Lower lobe of right lung (tissue), 2 donors: ENCODE measurements at regions not wholly inside any gene's neighbourhood (a gene's known extent, or its start where the extent isn't known, plus 50 kb on each side); places are given as distances from the start of the nearest gene placed in this dataset.

Experiments used
- ATAC-seq, 2 donors: fragments of 200-7000 bp; cut with Tn5 transposase; one replicate each; pipeline ENCODE4 v1.9.1; 2020 to 2022; ENCODE audit warnings: mild to moderate bottlenecking in 2 of 2, moderate library complexity in 2 of 2
- DNase-seq: peaks from one replicate; pipeline ENCODE4 v3.0.0-alpha.2; 2020
- H3K27ac ChIP-seq: fragments of 200-600 bp; one replicate; pipeline ENCODE4 v1.8.0; 2022
- H3K27me3 ChIP-seq: fragments of 200-600 bp; one replicate; pipeline ENCODE4 v1.8.0; 2022; ENCODE audit warnings: low read depth
- H3K36me3 ChIP-seq: fragments of 200-600 bp; one replicate; pipeline ENCODE4 v1.8.0; 2022; ENCODE audit warnings: mild to moderate bottlenecking
- H3K4me1 ChIP-seq: fragments of 200-600 bp; one replicate; pipeline ENCODE4 v1.8.0; 2022
- H3K4me3 ChIP-seq: fragments of 200-600 bp; one replicate; pipeline ENCODE4 v1.8.0; 2022; ENCODE audit warnings: mild to moderate bottlenecking
- H3K9me3 ChIP-seq: fragments of 200-600 bp; one replicate; pipeline ENCODE4 v1.8.0; 2022
- intact Hi-C: fragments of 100-400 bp; cut with DNase I; formaldehyde crosslinking; loops from one replicate; pipeline ENCODE4 v1.11.0; 2022
- TF ChIP-seq, protein P1 (sequence below): fragments of 200-600 bp; IDR thresholded peaks from one replicate; pipeline ENCODE4 v1.8.0; 2022; ENCODE audit warnings: antibody characterized with exemption, mild to moderate bottlenecking
- donor health status: DM: no; HTN: yes; CAD: no; lungs with severe emphysema.

- intact Hi-C loops: no loop called here
- Histone ChIP-seq H3K9me3 (no peaks in the 10 kb centered on the region), H3K36me3 (no peaks in the 10 kb centered on the region), H3K4me3 (no peak overlapping the region), H3K4me1 (no peaks in the 10 kb centered on the region), H3K27me3 (no peaks in the 10 kb centered on the region), H3K27ac (no peak overlapping the region)
- DNase-seq: no peak
- no peak for ATAC-seq
- TF ChIP-seq, protein P1, sequence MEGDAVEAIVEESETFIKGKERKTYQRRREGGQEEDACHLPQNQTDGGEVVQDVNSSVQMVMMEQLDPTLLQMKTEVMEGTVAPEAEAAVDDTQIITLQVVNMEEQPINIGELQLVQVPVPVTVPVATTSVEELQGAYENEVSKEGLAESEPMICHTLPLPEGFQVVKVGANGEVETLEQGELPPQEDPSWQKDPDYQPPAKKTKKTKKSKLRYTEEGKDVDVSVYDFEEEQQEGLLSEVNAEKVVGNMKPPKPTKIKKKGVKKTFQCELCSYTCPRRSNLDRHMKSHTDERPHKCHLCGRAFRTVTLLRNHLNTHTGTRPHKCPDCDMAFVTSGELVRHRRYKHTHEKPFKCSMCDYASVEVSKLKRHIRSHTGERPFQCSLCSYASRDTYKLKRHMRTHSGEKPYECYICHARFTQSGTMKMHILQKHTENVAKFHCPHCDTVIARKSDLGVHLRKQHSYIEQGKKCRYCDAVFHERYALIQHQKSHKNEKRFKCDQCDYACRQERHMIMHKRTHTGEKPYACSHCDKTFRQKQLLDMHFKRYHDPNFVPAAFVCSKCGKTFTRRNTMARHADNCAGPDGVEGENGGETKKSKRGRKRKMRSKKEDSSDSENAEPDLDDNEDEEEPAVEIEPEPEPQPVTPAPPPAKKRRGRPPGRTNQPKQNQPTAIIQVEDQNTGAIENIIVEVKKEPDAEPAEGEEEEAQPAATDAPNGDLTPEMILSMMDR: no peak
These were observed 84.1 kb upstream of the MAGEA4 start for GRCh38 chrX:151828439-151829080.

DNA sequence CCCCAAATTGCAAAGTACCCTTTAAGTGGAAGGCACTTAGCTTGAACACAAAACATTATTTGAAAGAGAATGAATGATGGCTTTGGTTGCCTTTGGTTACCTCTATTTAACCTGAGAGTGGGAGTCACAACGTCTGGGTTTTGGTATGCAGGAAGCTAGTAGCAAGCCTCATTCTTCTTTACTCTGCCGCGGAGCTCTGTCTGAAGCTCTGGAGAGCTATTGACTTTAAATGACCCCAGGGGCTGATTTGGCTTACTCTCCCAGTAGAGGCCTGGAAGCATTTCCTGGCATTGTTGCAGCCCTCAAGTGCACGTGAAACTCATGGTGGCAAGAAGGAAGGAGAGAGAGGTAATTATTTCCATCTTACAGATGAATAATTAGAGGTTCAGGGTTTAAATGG, 81.8 kb upstream of the MAGEA4 start:
- Histone ChIP-seq H3K4me1 (no peaks in the 10 kb centered on the region), H3K9me3 (no peaks in the 10 kb centered on the region), H3K4me3 (no peak overlapping the region), H3K36me3 (no peaks in the 10 kb centered on the region), H3K27me3 (no peaks in the 10 kb centered on the region), H3K27ac (no peak overlapping the region)
- peak; percentile 41 for DNase-seq
- TF ChIP-seq, protein P1: no peak
- peak; percentile 68 to 77 for ATAC-seq
- intact Hi-C loops: no loop called here

GRCh38 chrX:151852294-151852693, 60.4 kb upstream of the MAGEA4 start:
- ATAC-seq (no peak), DNase-seq (no peak)
- no peaks in the 10 kb centered on the region for H3K36me3 ChIP-seq
- no peaks in the 10 kb centered on the region for H3K4me1 ChIP-seq
- no peak overlapping the region for H3K4me3 ChIP-seq
- intact Hi-C loops: no loop called here
- no peaks in the 10 kb centered on the region for H3K9me3 ChIP-seq
- H3K27me3 ChIP-seq: no peaks in the 10 kb centered on the region
- no peak overlapping the region for H3K27ac ChIP-seq
- TF ChIP-seq, protein P1: no peak

DNA sequence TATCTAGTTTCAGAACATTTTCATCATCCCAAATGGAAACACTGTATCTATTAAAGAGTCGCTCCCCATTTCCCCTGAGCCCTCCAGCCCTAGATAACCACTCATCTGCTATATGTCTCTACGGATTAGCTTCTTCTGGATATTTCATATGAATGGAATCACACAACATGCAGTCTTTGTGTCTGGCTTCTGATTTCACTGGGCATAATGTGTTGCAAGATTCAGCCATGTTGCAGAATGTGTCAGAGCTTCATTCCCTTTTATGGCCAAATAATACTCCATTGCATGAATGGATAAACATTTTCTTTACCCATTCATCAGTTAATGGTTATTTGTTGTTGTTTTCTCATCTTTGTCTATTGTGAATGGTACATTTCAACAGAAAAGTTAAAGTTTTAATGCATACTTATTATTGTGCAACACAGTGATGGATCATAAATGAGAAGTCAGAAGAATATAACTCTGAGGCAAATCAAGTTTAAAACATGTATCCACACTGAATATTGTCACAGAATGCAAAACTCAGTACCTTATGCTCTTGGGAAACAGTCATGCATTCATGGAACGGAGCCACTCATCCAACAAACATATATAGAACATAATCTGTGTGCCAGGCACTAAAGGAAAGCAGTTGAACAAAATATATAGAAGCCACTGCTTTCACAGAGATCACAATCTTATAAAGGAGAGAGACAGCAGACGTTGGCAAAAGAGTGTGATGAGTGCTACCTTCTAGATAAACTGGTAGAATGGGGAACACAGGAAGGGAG, 57.8 kb upstream of the MAGEA4 start:
- TF ChIP-seq, protein P1: no peak
- ATAC-seq: no peak
- Histone ChIP-seq H3K36me3 (no peaks in the 10 kb centered on the region), H3K4me1 (no peaks in the 10 kb centered on the region), H3K4me3 (no peak overlapping the region), H3K9me3 (no peaks in the 10 kb centered on the region), H3K27ac (no peak overlapping the region), H3K27me3 (no peaks in the 10 kb centered on the region)
- DNase-seq: no peak
- intact Hi-C loops: no loop called here

DNA sequence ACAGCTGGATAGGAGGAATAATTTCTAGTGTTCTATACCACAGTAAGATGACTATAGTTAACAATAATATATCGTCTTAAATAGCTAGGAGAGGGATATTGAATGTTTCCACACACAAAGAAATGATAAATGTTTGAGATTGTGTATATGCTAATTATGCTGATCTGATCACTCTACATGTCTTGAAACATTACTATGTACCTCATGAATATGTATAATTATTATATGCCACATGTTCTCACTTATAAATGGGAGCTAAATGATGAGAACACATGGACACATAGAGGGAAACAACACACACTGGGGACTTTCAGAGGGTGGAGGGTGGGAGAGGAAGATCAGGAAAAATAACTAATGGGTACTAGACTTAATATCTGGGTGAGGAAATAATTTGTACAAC, 53.2 kb upstream of the MAGEA4 start:
- Histone ChIP-seq H3K36me3 (no peaks in the 10 kb centered on the region), H3K4me1 (no peaks in the 10 kb centered on the region), H3K4me3 (no peak overlapping the region), H3K9me3 (no peaks in the 10 kb centered on the region), H3K27me3 (no peaks in the 10 kb centered on the region), H3K27ac (no peak overlapping the region)
- TF ChIP-seq, protein P1: no peak
- DNase-seq (no peak), ATAC-seq (no peak)
- intact Hi-C loops: no loop called here
